Activated CD8-positive, alpha-beta T cell treated with anti-CD3 and anti-CD28 coated beads for 36 hours (primary cell): ENCODE measurements at regions not wholly inside any gene's neighbourhood (a gene's known extent, or its start where the extent isn't known, plus 50 kb on each side); places are given as distances from the start of the nearest gene placed in this dataset.

Experiments
- ATAC-seq: fragments of 200-7000 bp; cut with Tn5 transposase; one replicate; pipeline ENCODE4 v1.10.0; 2021; ENCODE audit warnings: mild to moderate bottlenecking, moderate library complexity
- CTCF ChIA-PET: fragments of 350-600 bp; sonication (Branson Sonifier 250); formaldehyde crosslinking; loops from one replicate; lab custom pipeline; 2021; ENCODE audit warnings: antibody characterized with exemption; lab: Charles Lee
- POLR2A ChIA-PET: fragments of 350-600 bp; sonication (Branson Sonifier 250); formaldehyde crosslinking; loops from one replicate; lab custom pipeline; 2021; ENCODE audit warnings: antibody characterized with exemption; lab: Charles Lee
- DNase-seq: peaks from one replicate; pipeline ENCODE4 v3.0.0-alpha.2; 2020
- H3K27ac Mint-ChIP-seq: one replicate; pipeline ENCODE4 v1.8.0; 2021; ENCODE audit warnings: mild to moderate bottlenecking, mixed read lengths
- H3K27me3 Mint-ChIP-seq: one replicate; pipeline ENCODE4 v1.8.0; 2021; ENCODE audit warnings: mixed read lengths
- H3K36me3 Mint-ChIP-seq: one replicate; pipeline ENCODE4 v1.8.0; 2021; ENCODE audit warnings: low read depth, mixed read lengths
- H3K4me1 Mint-ChIP-seq: one replicate; pipeline ENCODE4 v1.8.0; 2021; ENCODE audit warnings: low read depth, mixed read lengths
- H3K4me3 Mint-ChIP-seq: one replicate; pipeline ENCODE4 v1.8.0; 2021; ENCODE audit warnings: mild to moderate bottlenecking, moderate library complexity, mixed read lengths
- H3K9me3 Mint-ChIP-seq: one replicate; pipeline ENCODE4 v1.8.0; 2021; ENCODE audit warnings: mixed read lengths
- CTCF ChIP-seq: fragments of 200-600 bp; IDR thresholded peaks from one replicate; pipeline ENCODE4 v1.8.0; 2022; ENCODE audit warnings: antibody characterized with exemption, mild to moderate bottlenecking
- intact Hi-C: fragments of 100-400 bp; cut with micrococcal nuclease; formaldehyde crosslinking; loops from one replicate; pipeline ENCODE4 v1.10.0; 2022

- Mint-ChIP-seq H3K27ac (no peak overlapping the region), H3K27me3 (no peaks in the 10 kb centered on the region), H3K9me3 (no peaks in the 10 kb centered on the region), H3K4me1 (no peaks in the 10 kb centered on the region), H3K4me3 (no peak overlapping the region), H3K36me3 (no peaks in the 10 kb centered on the region)
- ChIA-PET POLR2A (no interaction called here), CTCF (no interaction called here)
- DNase-seq (no peak), ATAC-seq (no peak)
- TF ChIP-seq CTCF: no peak
- intact Hi-C loops: no loop called here
These were observed 255.0 kb upstream of the ADGRL2 start for GRCh38 chr1:81545734-81546133.

GRCh38 chr1:81543764-81544163, 257.0 kb upstream of the ADGRL2 start:
- ChIA-PET CTCF (no interaction called here), POLR2A (no interaction called here)
- Mint-ChIP-seq H3K27me3 (no peaks in the 10 kb centered on the region), H3K4me3 (no peak overlapping the region), H3K36me3 (no peaks in the 10 kb centered on the region), H3K9me3 (no peaks in the 10 kb centered on the region), H3K4me1 (no peaks in the 10 kb centered on the region), H3K27ac (no peak overlapping the region)
- no peak for TF ChIP-seq CTCF
- DNase-seq: no peak
- intact Hi-C loops: no loop called here
- no peak for ATAC-seq

- ChIA-PET CTCF (no interaction called here), POLR2A (no interaction called here)
- intact Hi-C loops: no loop called here
- Mint-ChIP-seq H3K4me1 (no peaks in the 10 kb centered on the region), H3K4me3 (no peak overlapping the region), H3K36me3 (no peaks in the 10 kb centered on the region), H3K9me3 (no peaks in the 10 kb centered on the region), H3K27ac (no peak overlapping the region), H3K27me3 (no peaks in the 10 kb centered on the region)
- no peak for ATAC-seq
- TF ChIP-seq CTCF: no peak
- DNase-seq: no peak
These were observed 258.5 kb upstream of the ADGRL2 start for GRCh38 chr1:81542196-81542595.

- CTCF ChIA-PET: no interaction called here
- POLR2A ChIA-PET: no interaction called here
- DNase-seq (no peak), ATAC-seq (no peak)
- Mint-ChIP-seq H3K36me3 (no peaks in the 10 kb centered on the region), H3K27ac (no peak overlapping the region), H3K4me3 (no peak overlapping the region), H3K4me1 (no peaks in the 10 kb centered on the region), H3K9me3 (no peaks in the 10 kb centered on the region), H3K27me3 (no peaks in the 10 kb centered on the region)
- no peak for TF ChIP-seq CTCF
- intact Hi-C loops: no loop called here
These were observed 260.5 kb upstream of the ADGRL2 start for GRCh38 chr1:81540216-81540615.

GRCh38 chr1:81529014-81529413, 271.7 kb upstream of the ADGRL2 start:
- H3K36me3 Mint-ChIP-seq: no peaks in the 10 kb centered on the region
- POLR2A ChIA-PET: no interaction called here

More at GRCh38 chr1:81529014-81529413, 271.7 kb upstream of the ADGRL2 start:
- DNase-seq: no peak
- Mint-ChIP-seq H3K27ac (no peak overlapping the region), H3K9me3 (no peaks in the 10 kb centered on the region), H3K4me3 (no peak overlapping the region), H3K27me3 (no peaks in the 10 kb centered on the region), H3K4me1 (no peaks in the 10 kb centered on the region)
- no peak for TF ChIP-seq CTCF
- CTCF ChIA-PET: no interaction called here
- intact Hi-C loops: no loop called here
- no peak for ATAC-seq
